ENCODE measurements at regions not wholly inside any gene's neighbourhood (a gene's known extent, or its start where the extent isn't known, plus 50 kb on each side); places are given as distances from the start of the nearest gene placed in this dataset.

- no peak for TF ChIP-seq CTCF (IDR thresholded peaks at IDR 0.05; ENCODE audit: extremely low read depth, low read depth, low read length)
- Histone ChIP-seq H3K9me3 (ENCODE audit: low read depth, low read length) (no peaks in the 10 kb centered on the region), H3K79me2 (ENCODE audit: insufficient read depth, low read length) (no peaks in the 10 kb centered on the region), H2AFZ (ENCODE audit: low read length) (no peak overlapping the region), H3K4me2 (ENCODE audit: insufficient read depth, low read length) (no peak overlapping the region), H4K20me1 (ENCODE audit: insufficient read depth, low read length) (no peaks in the 10 kb centered on the region), H3K4me3 (ENCODE audit: insufficient read depth, low read length) (no peak overlapping the region), H3K36me3 (ENCODE audit: insufficient read depth, low read length) (no peaks in the 10 kb centered on the region), H3K27ac (ENCODE audit: low read depth, low read length) (no peak overlapping the region), H3K27me3 (ENCODE audit: insufficient read depth, low read length) (no peaks in the 10 kb centered on the region), H3K4me1 (ENCODE audit: insufficient read depth, low read length) (no peaks in the 10 kb centered on the region)
- no peak for DNase-seq (ENCODE audit: insufficient read length, low spot score, missing footprints)
Observed at GRCh38 chr6:147831356-147831755, 322.9 kb downstream of the SAMD5 start.

- Histone ChIP-seq H3K9me3 (ENCODE audit: low read depth, low read length) (no peaks in the 10 kb centered on the region), H3K4me3 (ENCODE audit: insufficient read depth, low read length) (no peak overlapping the region), H4K20me1 (ENCODE audit: insufficient read depth, low read length) (no peaks in the 10 kb centered on the region), H2AFZ (ENCODE audit: low read length) (no peak overlapping the region), H3K36me3 (ENCODE audit: insufficient read depth, low read length) (no peaks in the 10 kb centered on the region), H3K27me3 (ENCODE audit: insufficient read depth, low read length) (no peaks in the 10 kb centered on the region), H3K4me2 (ENCODE audit: insufficient read depth, low read length) (no peak overlapping the region), H3K79me2 (ENCODE audit: insufficient read depth, low read length) (no peaks in the 10 kb centered on the region), H3K27ac (ENCODE audit: low read depth, low read length) (no peak overlapping the region), H3K4me1 (ENCODE audit: insufficient read depth, low read length) (no peaks in the 10 kb centered on the region)
- no peak for TF ChIP-seq CTCF (IDR thresholded peaks at IDR 0.05; ENCODE audit: extremely low read depth, low read depth, low read length)
- no peak for DNase-seq (ENCODE audit: insufficient read length, low spot score, missing footprints)
Observed at GRCh38 chr6:147833607-147834006, 325.1 kb downstream of the SAMD5 start.

GRCh38 chr6:147834084-147834776 lies 325.7 kb downstream of the SAMD5 start:
- Histone ChIP-seq H3K4me2 (ENCODE audit: insufficient read depth, low read length) (no peak overlapping the region), H2AFZ (ENCODE audit: low read length) (no peak overlapping the region)
- no peak for DNase-seq (ENCODE audit: insufficient read length, low spot score, missing footprints)

GRCh38 chr6:147837540-147837939 lies 329.1 kb downstream of the SAMD5 start:
- no peak for TF ChIP-seq CTCF (IDR thresholded peaks at IDR 0.05; ENCODE audit: extremely low read depth, low read depth, low read length)
- DNase-seq (ENCODE audit: insufficient read length, low spot score, missing footprints), result no peak
- Histone ChIP-seq H3K9me3 (ENCODE audit: low read depth, low read length) (no peaks in the 10 kb centered on the region), H2AFZ (ENCODE audit: low read length) (no peak overlapping the region), H3K27me3 (ENCODE audit: insufficient read depth, low read length) (no peaks in the 10 kb centered on the region), H4K20me1 (ENCODE audit: insufficient read depth, low read length) (no peaks in the 10 kb centered on the region), H3K4me2 (ENCODE audit: insufficient read depth, low read length) (no peak overlapping the region), H3K4me3 (ENCODE audit: insufficient read depth, low read length) (no peak overlapping the region), H3K27ac (ENCODE audit: low read depth, low read length) (no peak overlapping the region), H3K4me1 (ENCODE audit: insufficient read depth, low read length) (no peaks in the 10 kb centered on the region), H3K36me3 (ENCODE audit: insufficient read depth, low read length) (no peaks in the 10 kb centered on the region), H3K79me2 (ENCODE audit: insufficient read depth, low read length) (no peaks in the 10 kb centered on the region)

More at GRCh38 chr6:147834084-147834776, 325.7 kb downstream of the SAMD5 start:
- H3K4me1 ChIP-seq (ENCODE audit: insufficient read depth, low read length), result no peaks in the 10 kb centered on the region
- H3K4me3 ChIP-seq (ENCODE audit: insufficient read depth, low read length), result no peak overlapping the region
- H3K27ac ChIP-seq (ENCODE audit: low read depth, low read length), result no peak overlapping the region
- no peak for TF ChIP-seq CTCF (IDR thresholded peaks at IDR 0.05; ENCODE audit: extremely low read depth, low read depth, low read length)
- no peaks in the 10 kb centered on the region for H3K79me2 ChIP-seq (ENCODE audit: insufficient read depth, low read length)
- H3K27me3 ChIP-seq (ENCODE audit: insufficient read depth, low read length), result no peaks in the 10 kb centered on the region
- no peaks in the 10 kb centered on the region for H3K36me3 ChIP-seq (ENCODE audit: insufficient read depth, low read length)
- no peaks in the 10 kb centered on the region for H3K9me3 ChIP-seq (ENCODE audit: low read depth, low read length)
- H4K20me1 ChIP-seq (ENCODE audit: insufficient read depth, low read length), result no peaks in the 10 kb centered on the region

Data from osteoblast (primary cell).